ENCODE measurements at regions not wholly inside any gene's neighbourhood (a gene's known extent, or its start where the extent isn't known, plus 50 kb on each side); places are given as distances from the start of the nearest gene placed in this dataset.
"Not testable (repeated sequence)": the region's sequence is repeated elsewhere in the genome, so short reads cannot be mapped to it uniquely, and the experiment has no call there.

DNA sequence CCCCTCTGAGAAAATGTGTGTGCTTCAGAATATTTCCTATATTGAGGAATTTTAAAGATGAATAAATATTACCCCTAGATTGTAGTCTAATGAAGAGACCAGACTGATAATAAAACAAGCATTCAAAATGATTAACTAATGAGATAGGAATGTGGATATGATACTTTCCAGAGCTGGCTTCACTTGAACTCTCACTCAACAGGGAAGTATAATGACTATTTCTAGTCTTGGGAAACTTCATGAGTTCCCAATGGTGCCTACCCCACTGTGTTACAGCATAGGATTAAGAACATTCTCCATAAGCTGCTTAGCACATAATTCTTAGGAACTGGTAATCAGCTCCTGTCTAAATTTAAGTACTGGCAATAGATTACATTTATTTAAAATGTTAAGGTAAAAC, 261.5 kb upstream of the ZNF385D start:
- Histone ChIP-seq H3K4me1 (ENCODE audit: control insufficient read depth, insufficient read depth, low read length) (no peaks in the 10 kb centered on the region), H3K27me3 (ENCODE audit: control insufficient read depth, insufficient read depth, low read length) (no peaks in the 10 kb centered on the region), H3K4me3 (ENCODE audit: low read length) (no peak overlapping the region), H3K9ac (ENCODE audit: low read length) (no peak overlapping the region), H3K36me3 (ENCODE audit: control insufficient read depth, insufficient read depth, low read length) (no peaks in the 10 kb centered on the region), H3K27ac (ENCODE audit: low read depth, low read length) (no peak overlapping the region)

DNA sequence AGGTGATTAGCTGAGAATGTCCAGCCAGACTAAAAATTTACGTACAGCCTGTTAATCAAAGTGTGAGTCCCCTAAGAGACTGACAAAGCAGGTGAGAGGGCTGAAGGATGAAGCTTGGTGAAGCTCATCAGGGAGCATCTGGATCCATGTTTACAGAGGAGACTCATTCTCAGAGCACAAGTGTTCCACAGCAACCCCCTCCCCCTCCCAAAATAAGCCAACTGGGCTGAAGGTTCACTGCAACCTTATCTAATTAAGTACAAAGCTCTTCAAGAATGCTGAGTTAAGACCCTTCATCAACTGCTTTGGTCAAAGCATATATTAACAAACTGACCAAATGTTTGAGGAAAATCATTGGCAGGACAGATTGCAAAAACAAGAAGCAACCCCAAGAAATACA, 262.6 kb upstream of the ZNF385D start:
- Histone ChIP-seq H3K4me1 (ENCODE audit: control insufficient read depth, insufficient read depth, low read length) (no peaks in the 10 kb centered on the region), H3K4me3 (ENCODE audit: low read length) (no peak overlapping the region), H3K9ac (ENCODE audit: low read length) (no peak overlapping the region), H3K27me3 (ENCODE audit: control insufficient read depth, insufficient read depth, low read length) (no peaks in the 10 kb centered on the region), H3K36me3 (ENCODE audit: control insufficient read depth, insufficient read depth, low read length) (no peaks in the 10 kb centered on the region), H3K27ac (ENCODE audit: low read depth, low read length) (no peak overlapping the region)

GRCh38 chr3:22016197-22016596, 265.2 kb upstream of the ZNF385D start:
- Histone ChIP-seq H3K27ac (ENCODE audit: low read depth, low read length) (no peak overlapping the region), H3K27me3 (ENCODE audit: control insufficient read depth, insufficient read depth, low read length) (no peaks in the 10 kb centered on the region), H3K36me3 (ENCODE audit: control insufficient read depth, insufficient read depth, low read length) (no peaks in the 10 kb centered on the region), H3K4me3 (ENCODE audit: low read length) (no peak overlapping the region), H3K4me1 (ENCODE audit: control insufficient read depth, insufficient read depth, low read length) (no peaks in the 10 kb centered on the region), H3K9ac (ENCODE audit: low read length) (no peak overlapping the region)

GRCh38 chr3:22024638-22025037, 273.6 kb upstream of the ZNF385D start:
- H3K4me3 ChIP-seq (ENCODE audit: low read length); H3K4me1 ChIP-seq (ENCODE audit: control insufficient read depth, insufficient read depth, low read length); H3K36me3 ChIP-seq (ENCODE audit: control insufficient read depth, insufficient read depth, low read length); H3K27ac ChIP-seq (ENCODE audit: low read depth, low read length); H3K9ac ChIP-seq (ENCODE audit: low read length); H3K27me3 ChIP-seq (ENCODE audit: control insufficient read depth, insufficient read depth, low read length): not testable (repeated sequence)

DNA sequence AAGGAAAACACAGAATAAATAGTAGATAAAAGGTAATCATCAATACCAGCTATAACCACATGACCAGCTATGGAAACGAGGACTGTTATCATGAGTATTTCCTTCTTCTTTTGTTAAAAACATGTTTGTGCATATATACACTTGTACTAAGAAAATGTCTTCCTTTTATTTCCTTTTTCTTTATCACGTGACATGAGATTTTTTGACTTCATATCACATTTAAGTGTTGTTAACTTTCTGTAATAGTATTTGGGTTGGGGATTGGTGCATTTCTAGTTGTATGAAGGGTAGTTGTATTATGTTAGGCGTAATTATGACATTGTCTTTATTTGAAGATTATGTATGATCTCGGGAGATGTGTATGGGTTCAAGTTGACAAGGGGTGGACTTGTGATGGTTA, 278.5 kb upstream of the ZNF385D start:
- no peaks in the 10 kb centered on the region for H3K4me1 ChIP-seq (ENCODE audit: control insufficient read depth, insufficient read depth, low read length)
- H3K36me3 ChIP-seq (ENCODE audit: control insufficient read depth, insufficient read depth, low read length), result no peaks in the 10 kb centered on the region
- H3K27ac ChIP-seq (ENCODE audit: low read depth, low read length), result no peak overlapping the region
- no peak overlapping the region for H3K4me3 ChIP-seq (ENCODE audit: low read length)
- no peak overlapping the region for H3K9ac ChIP-seq (ENCODE audit: low read length)
- H3K27me3 ChIP-seq (ENCODE audit: control insufficient read depth, insufficient read depth, low read length), result no peaks in the 10 kb centered on the region

DNA sequence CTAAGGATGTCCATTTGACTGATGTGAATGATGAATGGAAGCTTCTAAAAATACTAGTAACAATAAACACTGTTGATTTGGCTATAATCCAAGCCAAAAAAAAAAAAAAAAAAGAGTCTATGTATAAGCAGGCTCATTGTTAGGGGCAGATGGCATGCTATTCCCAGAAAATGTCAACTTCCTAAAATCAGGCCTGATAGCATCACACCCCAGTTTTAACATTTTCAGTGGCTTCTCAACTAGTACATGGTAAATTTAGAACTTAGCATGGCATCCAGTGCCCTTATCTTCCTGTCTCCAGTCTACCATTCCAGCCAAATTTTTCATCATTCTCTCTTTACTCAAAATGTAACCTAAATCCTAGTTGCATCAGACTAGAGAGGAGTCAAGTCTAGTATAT, 288.2 kb upstream of the ZNF385D start:
- no peaks in the 10 kb centered on the region for H3K36me3 ChIP-seq (ENCODE audit: control insufficient read depth, insufficient read depth, low read length)
- H3K9ac ChIP-seq (ENCODE audit: low read length), result no peak overlapping the region
- no peaks in the 10 kb centered on the region for H3K4me1 ChIP-seq (ENCODE audit: control insufficient read depth, insufficient read depth, low read length)
- H3K27me3 ChIP-seq (ENCODE audit: control insufficient read depth, insufficient read depth, low read length), result no peaks in the 10 kb centered on the region
- no peak overlapping the region for H3K27ac ChIP-seq (ENCODE audit: low read depth, low read length)
- no peak overlapping the region for H3K4me3 ChIP-seq (ENCODE audit: low read length)

- Histone ChIP-seq H3K27ac (ENCODE audit: low read depth, low read length) (no peak overlapping the region), H3K9ac (ENCODE audit: low read length) (no peak overlapping the region), H3K27me3 (ENCODE audit: control insufficient read depth, insufficient read depth, low read length) (no peaks in the 10 kb centered on the region), H3K4me3 (ENCODE audit: low read length) (no peak overlapping the region), H3K4me1 (ENCODE audit: control insufficient read depth, insufficient read depth, low read length) (no peaks in the 10 kb centered on the region), H3K36me3 (ENCODE audit: control insufficient read depth, insufficient read depth, low read length) (no peaks in the 10 kb centered on the region)
Observed at GRCh38 chr3:22040150-22040549, 289.1 kb upstream of the ZNF385D start.

DNA sequence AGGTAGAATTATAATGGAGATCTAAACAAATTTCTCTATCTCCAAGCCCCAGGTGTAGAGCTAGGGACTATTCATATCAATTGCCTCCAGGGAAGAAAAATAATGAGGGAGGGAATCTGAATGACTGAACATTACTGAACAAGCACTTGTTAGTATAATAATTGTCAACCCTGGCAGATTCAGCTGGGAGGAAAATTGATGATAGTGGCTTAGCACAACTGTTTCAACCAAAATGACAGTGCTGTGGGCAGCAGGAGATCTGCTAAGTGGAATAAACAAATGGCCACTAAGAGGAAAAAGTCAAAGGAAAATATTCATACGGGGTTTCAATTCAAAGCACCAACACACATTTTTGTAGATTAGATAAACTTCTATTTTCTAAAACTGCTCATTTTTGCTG, 294.9 kb upstream of the ZNF385D start:
- no peak overlapping the region for H3K9ac ChIP-seq (ENCODE audit: low read length)
- no peaks in the 10 kb centered on the region for H3K36me3 ChIP-seq (ENCODE audit: control insufficient read depth, insufficient read depth, low read length)
- H3K27ac ChIP-seq (ENCODE audit: low read depth, low read length), result no peak overlapping the region
- no peaks in the 10 kb centered on the region for H3K4me1 ChIP-seq (ENCODE audit: control insufficient read depth, insufficient read depth, low read length)
- H3K4me3 ChIP-seq (ENCODE audit: low read length), result no peak overlapping the region
- no peaks in the 10 kb centered on the region for H3K27me3 ChIP-seq (ENCODE audit: control insufficient read depth, insufficient read depth, low read length)

- Histone ChIP-seq H3K4me3 (ENCODE audit: low read length) (no peak overlapping the region), H3K27me3 (ENCODE audit: control insufficient read depth, insufficient read depth, low read length) (no peaks in the 10 kb centered on the region), H3K27ac (ENCODE audit: low read depth, low read length) (no peak overlapping the region)
Observed at GRCh38 chr3:22063500-22063899, 312.5 kb upstream of the ZNF385D start.

GRCh38 chr3:22068619-22069018, 317.6 kb upstream of the ZNF385D start:
- no peaks in the 10 kb centered on the region for H3K4me1 ChIP-seq (ENCODE audit: control insufficient read depth, insufficient read depth, low read length)
- H3K4me3 ChIP-seq (ENCODE audit: low read length), result no peak overlapping the region

More at GRCh38 chr3:22063500-22063899, 312.5 kb upstream of the ZNF385D start:
- Histone ChIP-seq H3K9ac (ENCODE audit: low read length) (no peak overlapping the region), H3K4me1 (ENCODE audit: control insufficient read depth, insufficient read depth, low read length) (no peaks in the 10 kb centered on the region), H3K36me3 (ENCODE audit: control insufficient read depth, insufficient read depth, low read length) (no peaks in the 10 kb centered on the region)

DNA sequence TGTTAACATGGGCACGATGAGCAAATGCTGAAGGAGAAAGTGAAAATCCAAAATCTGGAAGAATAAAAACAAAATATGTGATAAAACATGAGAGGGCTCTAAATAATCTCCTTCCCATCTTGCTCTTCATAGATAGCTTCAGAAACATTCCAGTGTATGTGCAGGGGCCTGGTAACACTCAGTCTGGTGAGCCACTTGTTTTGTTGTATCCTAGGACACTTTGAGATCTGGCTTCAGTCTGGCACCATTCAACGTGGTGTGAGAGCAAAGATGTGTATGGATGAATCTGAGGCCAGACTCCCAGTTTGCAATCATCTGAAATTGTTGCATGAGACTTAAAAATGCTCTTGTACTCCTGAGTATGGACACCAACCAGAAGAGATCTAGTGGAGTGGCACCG, 337.2 kb upstream of the ZNF385D start:
- no peak overlapping the region for H3K27ac ChIP-seq (ENCODE audit: low read depth, low read length)
- H3K4me1 ChIP-seq (ENCODE audit: control insufficient read depth, insufficient read depth, low read length), result no peaks in the 10 kb centered on the region
- no peak overlapping the region for H3K4me3 ChIP-seq (ENCODE audit: low read length)
- no peak overlapping the region for H3K9ac ChIP-seq (ENCODE audit: low read length)
- no peaks in the 10 kb centered on the region for H3K27me3 ChIP-seq (ENCODE audit: control insufficient read depth, insufficient read depth, low read length)
- no peaks in the 10 kb centered on the region for H3K36me3 ChIP-seq (ENCODE audit: control insufficient read depth, insufficient read depth, low read length)

More at GRCh38 chr3:22068619-22069018, 317.6 kb upstream of the ZNF385D start:
- Histone ChIP-seq H3K9ac (ENCODE audit: low read length) (no peak overlapping the region), H3K27me3 (ENCODE audit: control insufficient read depth, insufficient read depth, low read length) (no peaks in the 10 kb centered on the region), H3K36me3 (ENCODE audit: control insufficient read depth, insufficient read depth, low read length) (no peaks in the 10 kb centered on the region), H3K27ac (ENCODE audit: low read depth, low read length) (no peak overlapping the region)

DNA sequence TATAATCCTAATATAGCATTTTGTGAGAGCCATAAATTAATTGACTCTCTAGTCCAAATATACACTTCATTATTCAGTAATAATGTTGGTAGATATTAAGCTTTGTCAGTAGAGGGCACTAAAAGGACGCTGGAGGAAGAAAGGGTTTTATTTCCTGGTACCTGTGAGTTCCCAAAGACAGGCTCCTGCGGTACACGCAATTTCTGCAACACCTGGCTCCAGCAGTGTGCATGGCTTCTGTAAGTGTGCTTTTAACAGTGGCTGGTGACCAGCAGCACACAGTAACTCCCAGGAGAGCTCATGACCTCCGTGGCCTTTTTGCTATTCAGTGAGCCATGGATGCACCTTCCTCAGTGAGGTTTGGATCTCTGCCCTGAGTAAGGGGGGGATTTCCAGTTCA, 338.3 kb upstream of the ZNF385D start:
- Histone ChIP-seq H3K9ac (ENCODE audit: low read length) (no peak overlapping the region), H3K36me3 (ENCODE audit: control insufficient read depth, insufficient read depth, low read length) (no peaks in the 10 kb centered on the region), H3K4me3 (ENCODE audit: low read length) (no peak overlapping the region), H3K27me3 (ENCODE audit: control insufficient read depth, insufficient read depth, low read length) (no peaks in the 10 kb centered on the region), H3K4me1 (ENCODE audit: control insufficient read depth, insufficient read depth, low read length) (no peaks in the 10 kb centered on the region), H3K27ac (ENCODE audit: low read depth, low read length) (no peak overlapping the region)

DNA sequence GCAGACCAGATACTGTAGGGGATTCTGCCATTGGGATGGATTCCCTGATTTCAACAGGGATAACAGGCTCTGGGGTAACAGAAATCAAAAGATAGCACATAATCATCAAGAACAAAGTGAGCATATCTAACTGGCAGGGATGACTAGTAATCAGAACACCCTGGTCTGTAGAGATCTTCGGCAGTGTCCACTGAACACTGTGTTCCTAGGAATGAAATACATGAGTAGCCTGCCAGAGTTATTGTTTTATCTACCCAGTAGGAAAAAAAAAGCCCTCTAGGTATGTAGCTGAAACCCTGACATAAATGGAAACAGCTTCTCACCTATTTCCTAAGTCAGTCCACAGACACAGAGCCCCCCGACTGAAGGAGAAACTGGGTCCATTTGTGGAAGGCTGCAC, 340.3 kb upstream of the ZNF385D start:
- Histone ChIP-seq H3K27me3 (ENCODE audit: control insufficient read depth, insufficient read depth, low read length) (no peaks in the 10 kb centered on the region), H3K9ac (ENCODE audit: low read length) (no peak overlapping the region), H3K36me3 (ENCODE audit: control insufficient read depth, insufficient read depth, low read length) (no peaks in the 10 kb centered on the region), H3K27ac (ENCODE audit: low read depth, low read length) (no peak overlapping the region), H3K4me1 (ENCODE audit: control insufficient read depth, insufficient read depth, low read length) (no peaks in the 10 kb centered on the region), H3K4me3 (ENCODE audit: low read length) (no peak overlapping the region)
